K562 (cell line): ENCODE measurements at regions not wholly inside any gene's neighbourhood (a gene's known extent, or its start where the extent isn't known, plus 50 kb on each side); places are given as distances from the start of the nearest gene placed in this dataset.

Experiments used
- ATAC-seq: fragments of 200-7000 bp; cut with Tn5 transposase; 3 replicates; pipeline ENCODE4 v1.9.1; 2020; ENCODE audit warnings: moderate library complexity
- BruUV-seq: library from RNA; stranded (reverse); fragments of 400-500 nt; replicated peaks from 2 replicates; lab custom pipeline; 2021; lab: Mats Ljungman, UMichigan
- CTCF ChIA-PET: fragments of 300-600 bp; formaldehyde crosslinking; extraction: SDS; loops from one replicate; lab custom pipeline; 2021; ENCODE audit warnings: low intra/inter-chr PET ratio; lab: Yijun Ruan, JAX
- POLR2A ChIA-PET: fragments of 300-600, 350-650 bp; sonication (Branson Sonifier 250); formaldehyde crosslinking; extraction: SDS; loops from one replicate; lab custom pipeline; 2021; ENCODE audit warnings: antibody characterized with exemption, inconsistent platforms; lab: Yijun Ruan, JAX
- DNase-seq, 4 experiments: peaks; one replicate each; pipeline versions ENCODE4 v3.0.0 to v3.0.0-alpha.2; 2011 to 2018; ENCODE audit warnings: low spot score in 3 of 4, mixed read lengths in 3 of 4; ENCODE audit errors: extremely low read depth in 1 of 4
- FAIRE-seq: peaks from 2 replicates; lab custom pipeline; 2011; peaks lifted over from hg19 to GRCh38; lab: Jason Lieb, UNC
- H2AFZ ChIP-seq: 2 replicates; pipeline ENCODE4 v1.6.0; 2011; ENCODE audit warnings: low read depth, low read length, control low read depth, inconsistent platforms
- H3K27ac ChIP-seq: fragments of 200-600 bp; 3 replicates; pipeline ENCODE4 v1.8.0; 2011; ENCODE audit warnings: low read depth, mild to moderate bottlenecking, control low read depth, inconsistent platforms, low read length, moderate library complexity, mixed read lengths; ENCODE audit errors: extremely low read depth
- H3K27me3 ChIP-seq, 2 experiments: fragments of 300-600 bp in 1 of 2; 2 replicates in 1 of 2; 3 replicates in 1 of 2; pipeline versions ENCODE4 v1.6.0 to v1.8.0; 2011; ENCODE audit warnings: inconsistent platforms in 2 of 2, low read length in 2 of 2, mild to moderate bottlenecking in 1 of 2, mixed read lengths in 1 of 2, moderate library complexity in 1 of 2; ENCODE audit not compliant: control insufficient read depth in 2 of 2, insufficient read depth in 2 of 2
- H3K36me3 ChIP-seq: fragments of 300-600 bp; 3 replicates; pipeline ENCODE4 v1.8.0; 2011; ENCODE audit warnings: mild to moderate bottlenecking, low read length, inconsistent platforms; ENCODE audit not compliant: control insufficient read depth, insufficient read depth
- H3K4me1 ChIP-seq, 2 experiments: fragments of 200-600 bp in 1 of 2; replicated peaks in 1 of 2; 2 replicates in 1 of 2; 3 replicates in 1 of 2; pipeline versions ENCODE4 v1.5.1 to v1.8.0; 2011; ENCODE audit warnings: inconsistent platforms in 2 of 2, low read length in 2 of 2, mild to moderate bottlenecking in 1 of 2, mixed read lengths in 1 of 2, moderate library complexity in 1 of 2; ENCODE audit not compliant: control insufficient read depth in 2 of 2, insufficient read depth in 2 of 2
- H3K4me2 ChIP-seq: 2 replicates; pipeline ENCODE4 v1.6.1; 2011; ENCODE audit warnings: low read length, control low read depth, inconsistent platforms, mixed read lengths; ENCODE audit not compliant: insufficient read depth
- H3K4me3 ChIP-seq: fragments of 200-600 bp; sonication (generic), shearing (Covaris generic); 2 replicates; pipeline ENCODE4 v1.5.1; 2016; ENCODE audit warnings: control low read depth, inconsistent platforms
- H3K79me2 ChIP-seq: fragments of 200-600 bp; 3 replicates; pipeline ENCODE4 v1.8.0; 2011; ENCODE audit warnings: low read length, inconsistent platforms; ENCODE audit not compliant: control insufficient read depth, insufficient read depth
- H3K9ac ChIP-seq, 2 experiments: 2 replicates each; pipeline versions ENCODE4 v1.6.0 to v1.6.1; 2011; ENCODE audit warnings: low read depth in 2 of 2, low read length in 2 of 2, control low read depth in 1 of 2, inconsistent platforms in 1 of 2, mild to moderate bottlenecking in 1 of 2, mixed read lengths in 1 of 2; ENCODE audit not compliant: insufficient read depth in 1 of 2
- H3K9me1 ChIP-seq: one replicate; pipeline ENCODE4 v1.6.0; 2011; ENCODE audit warnings: inconsistent platforms, mild to moderate bottlenecking, low read length, moderate library complexity; ENCODE audit not compliant: control insufficient read depth, insufficient read depth
- H3K9me3 ChIP-seq: replicated peaks from 2 replicates; pipeline ENCODE4 v1.5.1; 2011; ENCODE audit warnings: low read depth, low read length, inconsistent platforms; ENCODE audit not compliant: control insufficient read depth, insufficient read depth
- H4K20me1 ChIP-seq: replicated peaks from 2 replicates; pipeline ENCODE4 v1.6.1; 2011; ENCODE audit warnings: low read length, inconsistent platforms, mixed read lengths; ENCODE audit not compliant: control insufficient read depth, insufficient read depth
- BDP1 ChIP-seq: IDR thresholded peaks from 3 replicates; pipeline ENCODE4 v1.6.1; 2011; ENCODE audit not compliant: insufficient read length, insufficient read depth
- BRF2 ChIP-seq: IDR thresholded peaks from 3 replicates; pipeline ENCODE4 v1.6.1; 2011; ENCODE audit warnings: borderline replicate concordance, mild to moderate bottlenecking; ENCODE audit not compliant: insufficient read length, insufficient read depth
- DEAF1 ChIP-seq: fragments of 450-650 bp; formaldehyde crosslinking; IDR thresholded peaks from 2 replicates; pipeline ENCODE4 v1.4.0; 2020; ENCODE audit warnings: mild to moderate bottlenecking, moderate library complexity
- ERF ChIP-seq: fragments of 450-650 bp; formaldehyde crosslinking; IDR thresholded peaks from 2 replicates; pipeline ENCODE4 v1.4.0; 2020; ENCODE audit warnings: mild to moderate bottlenecking, mixed read lengths
- FOXJ2 ChIP-seq: fragments of 200-800 bp; sonication (Bioruptor generic); IDR thresholded peaks from 2 replicates; pipeline ENCODE4 v1.6.1; 2016; ENCODE audit warnings: missing genetic modification characterization, missing compliant biosample characterization
- GMEB1 ChIP-seq: fragments of 250-450 bp; sonication (Bioruptor Pico); IDR thresholded peaks from 2 replicates; pipeline ENCODE4 v1.4.0; 2020; ENCODE audit warnings: mild to moderate bottlenecking
- HDAC8 ChIP-seq: fragments of 450-650 bp; IDR thresholded peaks from 2 replicates; pipeline ENCODE4 v1.6.1; 2016; ENCODE audit warnings: mild to moderate bottlenecking, missing genetic modification characterization, moderate library complexity, missing compliant biosample characterization
- MYNN ChIP-seq, 2 experiments: sonication (generic); formaldehyde crosslinking in 1 of 2; IDR thresholded peaks; 2 replicates each; pipeline versions ENCODE4 v1.5.0 to v1.6.1; 2016 to 2020; ENCODE audit warnings: antibody characterized with exemption in 1 of 2, missing genetic modification reagents in 1 of 2
- PHF21A ChIP-seq: fragments of 450-650 bp; IDR thresholded peaks from 2 replicates; pipeline ENCODE4 v1.6.1; 2017; ENCODE audit warnings: low read depth, borderline replicate concordance
- RBM25 ChIP-seq: fragments of 200-400 bp; formaldehyde crosslinking; IDR thresholded peaks from 2 replicates; pipeline ENCODE4 v1.6.1; 2018; ENCODE audit warnings: low read length, low read depth, moderate library complexity; ENCODE audit not compliant: severe bottlenecking
- SP1 ChIP-seq: sonication (generic); formaldehyde crosslinking; IDR thresholded peaks from 2 replicates; pipeline ENCODE4 v1.8.1; 2022; ENCODE audit warnings: mild to moderate bottlenecking, missing genetic modification reagents
- TEAD2 ChIP-seq: fragments of 450-650 bp; IDR thresholded peaks from 2 replicates; pipeline ENCODE4 v1.6.1; 2016; ENCODE audit warnings: missing genetic modification characterization, control low read depth, missing compliant biosample characterization
- ZFP36 ChIP-seq: fragments of 150-350 bp; IDR thresholded peaks from 2 replicates; pipeline ENCODE4 v1.6.1; 2018; ENCODE audit warnings: low read length, low read depth; ENCODE audit not compliant: partially characterized antibody
- ZNF324 ChIP-seq: fragments of 250-450 bp; sonication (Bioruptor Pico); IDR thresholded peaks from 2 replicates; pipeline ENCODE4 v1.4.0; 2020; ENCODE audit warnings: mild to moderate bottlenecking
- ZNF780A ChIP-seq: fragments of 250-450 bp; sonication (Bioruptor Pico); IDR thresholded peaks from 2 replicates; pipeline ENCODE4 v1.5.0; 2021; ENCODE audit warnings: mild to moderate bottlenecking
- WGBS: fragments of 100-300 bp; shearing (Covaris generic); methylation state at CpG from one replicate; pipeline ENCODE4 v1.1.6; 2016; ENCODE audit warnings: low coverage, mixed read lengths; ENCODE audit not compliant: insufficient coverage; ENCODE audit errors: missing lambda C conversion rate; 5-methylcytosine and 5-hydroxymethylcytosine counted together
- in situ Hi-C: fragments of 300-500 bp; cut with MboI; formaldehyde crosslinking; loops from 4 replicates; pipeline ENCODE4 v1.15.0; 2018; ENCODE audit warnings: inconsistent platforms, mixed read lengths
- intact Hi-C: fragments of 100-400 bp; cut with micrococcal nuclease; formaldehyde crosslinking; loops from 2 replicates; pipeline ENCODE4 v1.14.2; 2022

GRCh38 chr2:147098940-147099339 is 745.9 kb upstream of the ACVR2A start:
- H2AFZ ChIP-seq, result no peak overlapping the region
- no peak overlapping the region for H3K9ac ChIP-seq
- no peaks in the 10 kb centered on the region for H3K79me2 ChIP-seq
- H3K27me3 ChIP-seq, result no peaks in the 10 kb centered on the region
- ChIA-PET CTCF (no interaction called here), POLR2A (no interaction called here)
- 0% methylated on average over 1 of the region's 1 CpG for WGBS
- FAIRE-seq, result no peak
- no peaks in the 10 kb centered on the region for H3K9me1 ChIP-seq
- no peaks in the 10 kb centered on the region for H3K36me3 ChIP-seq
- no peaks in the 10 kb centered on the region for H3K9me3 ChIP-seq
- no peak overlapping the region for H3K4me3 ChIP-seq
- no peak overlapping the region for H3K27ac ChIP-seq
- DNase-seq, result no peak
- H4K20me1 ChIP-seq, result no peaks in the 10 kb centered on the region
- in situ Hi-C loops (loop anchor here (25.0 kb wide), 1 partner anchor 813 kb away; no protein-coding TSS in a partner anchor), intact Hi-C loops (no loop called here)
- no peak for ATAC-seq
- no peak overlapping the region for H3K4me2 ChIP-seq
- no TSS peak for BruUV-seq
- TF ChIP-seq ZNF324 (no peak), BDP1 (no peak), ZNF780A (CRISPR knock-in tag) (no peak), ZFP36 (no peak), DEAF1 (CRISPR knock-in tag) (no peak), TEAD2 (no peak), BRF2 (no peak), PHF21A (no peak), SP1 (CRISPR knock-in tag) (no peak), HDAC8 (tag) (no peak), ERF (no peak), MYNN (IDR thresholded peaks at IDR 0.05) (no peak), MYNN (CRISPR knock-in tag; IDR thresholded peaks at IDR 0.05) (no peak), RBM25 (no peak), GMEB1 (CRISPR knock-in tag) (no peak), FOXJ2 (tag) (no peak)
- no peaks in the 10 kb centered on the region for H3K4me1 ChIP-seq
